H1 (cell line): ENCODE measurements at regions not wholly inside any gene's neighbourhood (a gene's known extent, or its start where the extent isn't known, plus 50 kb on each side); places are given as distances from the start of the nearest gene placed in this dataset.

ENCODE experiments used
- BCL11A ChIP-seq, 2 experiments: IDR thresholded peaks; one replicate each; pipeline ENCODE4 v1.6.1; 2011; ENCODE audit warnings: low read depth in 2 of 2, low read length in 2 of 2, mild to moderate bottlenecking in 2 of 2
- CHD2 ChIP-seq: IDR thresholded peaks from 2 replicates; pipeline ENCODE4 v1.6.1; 2012; ENCODE audit warnings: low read length, improper control_type of control experiment
- CTCF ChIP-seq, 3 experiments: IDR thresholded peaks; 1 replicate in 2 of 3; 2 replicates in 1 of 3; pipeline versions ENCODE4 v1.5.1 to v1.6.1; 2011; ENCODE audit warnings: low read length in 3 of 3, mild to moderate bottlenecking in 3 of 3, inconsistent platforms in 2 of 3, low read depth in 1 of 3, moderate library complexity in 1 of 3; ENCODE audit not compliant: insufficient read depth in 1 of 3; ENCODE audit errors: control extremely low read depth in 1 of 3
- FOSL1 ChIP-seq: IDR thresholded peaks from 2 replicates; pipeline ENCODE4 v1.6.1; 2011; ENCODE audit warnings: mild to moderate bottlenecking, low read depth, low read length, moderate library complexity; ENCODE audit not compliant: insufficient read depth
- GTF2F1 ChIP-seq: IDR thresholded peaks from 2 replicates; pipeline ENCODE4 v1.6.1; 2012; ENCODE audit warnings: low read depth, low read length, improper control_type of control experiment, borderline replicate concordance
- SP4 ChIP-seq: IDR thresholded peaks from 2 replicates; pipeline ENCODE4 v1.6.1; 2012; ENCODE audit warnings: low read length, inconsistent platforms
- TBP ChIP-seq: IDR thresholded peaks from 2 replicates; pipeline ENCODE4 v1.6.1; 2011; ENCODE audit warnings: low read depth, low read length, improper control_type of control experiment
- YY1 ChIP-seq: IDR thresholded peaks from 2 replicates; pipeline ENCODE4 v1.6.1; 2011; ENCODE audit warnings: low read depth, mild to moderate bottlenecking, low read length
- TF ChIP-seq, protein P1 (sequence below): IDR thresholded peaks from 2 replicates; pipeline ENCODE4 v1.6.1; 2012; ENCODE audit warnings: low read length, inconsistent platforms
- TF ChIP-seq, protein P2 (sequence below): IDR thresholded peaks from 2 replicates; pipeline ENCODE4 v1.6.1; 2011; ENCODE audit warnings: low read length, improper control_type of control experiment

DNA sequence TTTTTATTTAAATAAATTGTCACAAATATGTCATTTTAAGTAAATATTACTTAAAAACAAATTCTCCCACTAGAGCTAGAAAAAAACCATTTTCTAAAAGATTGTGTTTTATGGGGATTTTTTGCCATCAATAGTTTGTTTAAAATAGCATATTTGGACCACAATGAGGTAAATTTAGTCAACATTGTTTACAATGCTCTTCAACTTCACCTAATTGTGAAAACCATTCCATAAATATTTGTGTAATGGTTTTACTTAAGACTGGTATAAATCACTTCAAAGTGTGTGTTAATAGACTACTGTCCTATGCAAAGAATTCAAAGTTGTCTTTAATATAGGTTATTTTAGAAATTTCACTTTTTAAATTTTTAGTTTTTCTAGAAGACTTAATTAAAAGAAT, 1004.2 kb downstream of the PCDH18 start (continued):
- TF ChIP-seq, protein P1, sequence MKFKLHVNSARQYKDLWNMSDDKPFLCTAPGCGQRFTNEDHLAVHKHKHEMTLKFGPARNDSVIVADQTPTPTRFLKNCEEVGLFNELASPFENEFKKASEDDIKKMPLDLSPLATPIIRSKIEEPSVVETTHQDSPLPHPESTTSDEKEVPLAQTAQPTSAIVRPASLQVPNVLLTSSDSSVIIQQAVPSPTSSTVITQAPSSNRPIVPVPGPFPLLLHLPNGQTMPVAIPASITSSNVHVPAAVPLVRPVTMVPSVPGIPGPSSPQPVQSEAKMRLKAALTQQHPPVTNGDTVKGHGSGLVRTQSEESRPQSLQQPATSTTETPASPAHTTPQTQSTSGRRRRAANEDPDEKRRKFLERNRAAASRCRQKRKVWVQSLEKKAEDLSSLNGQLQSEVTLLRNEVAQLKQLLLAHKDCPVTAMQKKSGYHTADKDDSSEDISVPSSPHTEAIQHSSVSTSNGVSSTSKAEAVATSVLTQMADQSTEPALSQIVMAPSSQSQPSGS = no peak
- TF ChIP-seq SP4 = no peak
- TF ChIP-seq FOSL1 = no peak
- no peak for TF ChIP-seq BCL11A (IDR thresholded peaks at IDR 0.05; ENCODE audit: low read depth in 2 of 2, low read length in 2 of 2)
- no peak for TF ChIP-seq CTCF (IDR thresholded peaks at IDR 0.05; ENCODE audit: control extremely low read depth in 1 of 3, insufficient read depth in 1 of 3, low read depth in 1 of 3, low read length in 3 of 3)
- TF ChIP-seq CHD2 = no peak
- TF ChIP-seq YY1 = no peak
- TF ChIP-seq GTF2F1 = no peak
- no peak for TF ChIP-seq TBP
- TF ChIP-seq, protein P2, sequence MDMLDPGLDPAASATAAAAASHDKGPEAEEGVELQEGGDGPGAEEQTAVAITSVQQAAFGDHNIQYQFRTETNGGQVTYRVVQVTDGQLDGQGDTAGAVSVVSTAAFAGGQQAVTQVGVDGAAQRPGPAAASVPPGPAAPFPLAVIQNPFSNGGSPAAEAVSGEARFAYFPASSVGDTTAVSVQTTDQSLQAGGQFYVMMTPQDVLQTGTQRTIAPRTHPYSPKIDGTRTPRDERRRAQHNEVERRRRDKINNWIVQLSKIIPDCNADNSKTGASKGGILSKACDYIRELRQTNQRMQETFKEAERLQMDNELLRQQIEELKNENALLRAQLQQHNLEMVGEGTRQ = no peak
